HepG2 (cell line): ENCODE measurements at regions not wholly inside any gene's neighbourhood (a gene's known extent, or its start where the extent isn't known, plus 50 kb on each side); places are given as distances from the start of the nearest gene placed in this dataset.
A peak's percentile ranks its signal among the peaks of the same experiment; 100 is the strongest.

ENCODE experiments used
- ATAC-seq: fragments of 200-7000 bp; cut with Tn5 transposase; 3 replicates; pipeline ENCODE4 v1.9.1; 2020; ENCODE audit warnings: mild to moderate bottlenecking, moderate library complexity
- BruUV-seq: library from RNA; stranded (reverse); fragments of 400-500 nt; replicated peaks from 2 replicates; lab custom pipeline; 2021; lab: Mats Ljungman, UMichigan
- CTCF ChIA-PET: fragments of 300-600 bp; formaldehyde crosslinking; extraction: SDS; loops from one replicate; lab custom pipeline; 2021; ENCODE audit warnings: low total read pairs, inconsistent platforms, low intra/inter-chr PET ratio; lab: Yijun Ruan, JAX
- POLR2A ChIA-PET: fragments of 350-600 bp; sonication (Branson Sonifier 250); formaldehyde crosslinking; loops from one replicate; lab custom pipeline; 2020; ENCODE audit warnings: antibody characterized with exemption, inconsistent platforms; lab: Yijun Ruan, JAX
- DNase-seq: peaks from one replicate; pipeline ENCODE4 v3.0.0-alpha.2; 2015; ENCODE audit warnings: low spot score
- FAIRE-seq: peaks from 3 replicates; lab custom pipeline; 2011; peaks lifted over from hg19 to GRCh38; lab: Jason Lieb, UNC
- H2AFZ ChIP-seq: one replicate; pipeline ENCODE4 v1.6.1; 2011; ENCODE audit warnings: low read length, inconsistent platforms
- H3K27ac ChIP-seq: fragments of 300-600 bp; 3 replicates; pipeline ENCODE4 v1.8.0; 2011; ENCODE audit warnings: mixed run types, mild to moderate bottlenecking, mixed read lengths, low read length, inconsistent platforms; ENCODE audit not compliant: insufficient read depth; ENCODE audit errors: extremely low read length
- H3K27me3 ChIP-seq, 2 experiments: fragments of 200-600 bp in 1 of 2; 2 replicates in 1 of 2; 3 replicates in 1 of 2; pipeline versions ENCODE4 v1.6.0 to v1.8.0; 2011; ENCODE audit warnings: low read length in 2 of 2, mild to moderate bottlenecking in 2 of 2, moderate library complexity in 2 of 2, inconsistent platforms in 1 of 2; ENCODE audit not compliant: insufficient read depth in 2 of 2, control insufficient read depth in 1 of 2
- H3K36me3 ChIP-seq, 2 experiments: fragments of 200-600 bp in 1 of 2; replicated peaks in 1 of 2; 2 replicates in 1 of 2; 3 replicates in 1 of 2; pipeline versions ENCODE4 v1.5.1 to v1.8.0; 2011; ENCODE audit warnings: low read length in 2 of 2, inconsistent platforms in 1 of 2; ENCODE audit not compliant: insufficient read depth in 2 of 2, control insufficient read depth in 1 of 2
- H3K4me1 ChIP-seq: 2 replicates; pipeline ENCODE4 v1.5.1; 2012; ENCODE audit warnings: low read length, inconsistent platforms; ENCODE audit not compliant: insufficient read depth
- H3K4me2 ChIP-seq: 2 replicates; pipeline ENCODE4 v1.6.0; 2011; ENCODE audit warnings: low read depth, low read length, inconsistent platforms
- H3K4me3 ChIP-seq, 3 experiments: fragments of 200-600 bp in 1 of 3; sonication (generic), shearing (Covaris generic) in 1 of 3; replicated peaks in 1 of 3; 2 replicates each; pipeline ENCODE4 v1.5.1; 2011 to 2016; ENCODE audit warnings: low read length in 3 of 3, inconsistent platforms in 2 of 3, low read depth in 2 of 3, mild to moderate bottlenecking in 2 of 3, control low read depth in 1 of 3, mixed read lengths in 1 of 3; ENCODE audit not compliant: insufficient read depth in 1 of 3
- H3K79me2 ChIP-seq: one replicate; pipeline ENCODE4 v1.6.1; 2011; ENCODE audit warnings: low read length, inconsistent platforms; ENCODE audit not compliant: insufficient read depth
- H3K9ac ChIP-seq: 2 replicates; pipeline ENCODE4 v1.6.0; 2011; ENCODE audit warnings: mild to moderate bottlenecking, low read depth, low read length, inconsistent platforms; ENCODE audit not compliant: insufficient read depth
- H3K9me3 ChIP-seq: 2 replicates; pipeline ENCODE4 v1.5.1; 2012; ENCODE audit warnings: mild to moderate bottlenecking, low read length
- H4K20me1 ChIP-seq: 2 replicates; pipeline ENCODE4 v1.6.0; 2011; ENCODE audit warnings: inconsistent platforms, mild to moderate bottlenecking, low read length, moderate library complexity; ENCODE audit not compliant: insufficient read depth
- ADNP ChIP-seq: sonication (generic); formaldehyde crosslinking; IDR thresholded peaks from 2 replicates; pipeline ENCODE4 v1.4.0; 2020; ENCODE audit warnings: missing genetic modification reagents
- FOXO4 ChIP-seq: sonication (generic); formaldehyde crosslinking; conservative IDR thresholded peaks from 2 replicates; pipeline ENCODE4 v1.8.1; 2023; ENCODE audit warnings: missing genetic modification reagents
- MAF1 ChIP-seq: sonication (generic); formaldehyde crosslinking; IDR thresholded peaks from 2 replicates; pipeline ENCODE4 v1.5.0; 2020; ENCODE audit warnings: missing genetic modification reagents, borderline replicate concordance
- NFKB2 ChIP-seq: sonication (generic); formaldehyde crosslinking; IDR thresholded peaks from 2 replicates; pipeline ENCODE4 v1.4.0; 2020; ENCODE audit warnings: missing genetic modification reagents, borderline replicate concordance
- PAWR ChIP-seq: sonication (generic); formaldehyde crosslinking; IDR thresholded peaks from 2 replicates; pipeline ENCODE4 v1.4.0; 2020; ENCODE audit warnings: missing genetic modification reagents, mild to moderate bottlenecking, borderline replicate concordance
- SRSF4 ChIP-seq: fragments of 200-400 bp; formaldehyde crosslinking; IDR thresholded peaks from one replicate; pipeline ENCODE4 v1.6.1; 2018; ENCODE audit warnings: mild to moderate bottlenecking, low read depth, low read length, moderate library complexity; ENCODE audit not compliant: poor library complexity, severe bottlenecking
- ZNF230 ChIP-seq: sonication (generic); formaldehyde crosslinking; IDR thresholded peaks from 2 replicates; pipeline ENCODE4 v1.4.0; 2020; ENCODE audit warnings: mild to moderate bottlenecking, missing genetic modification reagents
- ZNF564 ChIP-seq: sonication (generic); formaldehyde crosslinking; IDR thresholded peaks from 2 replicates; pipeline ENCODE4 v1.8.1; 2023; ENCODE audit warnings: mild to moderate bottlenecking, missing genetic modification reagents
- ZNF800 ChIP-seq: sonication (generic); formaldehyde crosslinking; IDR thresholded peaks from 2 replicates; pipeline ENCODE4 v1.4.0; 2020; ENCODE audit warnings: missing genetic modification reagents
- WGBS: methylation state at CpG from one replicate; pipeline ENCODE4 v1.1.6; 2017; ENCODE audit warnings: low lambda C conversion rate; 5-methylcytosine and 5-hydroxymethylcytosine counted together
- in situ Hi-C: cut with HindIII; loops from 2 replicates; pipeline ENCODE4 v1.10.0; 2017; ENCODE audit warnings: low pct_unique_long_range_greater_than_20kb; ENCODE audit not compliant: extremely low pct_ligation_motif_present
- intact Hi-C: fragments of 100-400 bp; cut with micrococcal nuclease; formaldehyde crosslinking; loops from one replicate; pipeline ENCODE4 v1.10.0; 2022; ENCODE audit not compliant: unreplicated experiment
- TF ChIP-seq, protein P1 (sequence below): sonication (generic); formaldehyde crosslinking; IDR thresholded peaks from 2 replicates; pipeline ENCODE4 v1.4.0; 2020; ENCODE audit warnings: missing genetic modification reagents
- TF ChIP-seq, protein P2 (sequence below): sonication (generic); formaldehyde crosslinking; IDR thresholded peaks from 2 replicates; pipeline ENCODE4 v1.8.0; 2022; ENCODE audit warnings: missing genetic modification reagents, mild to moderate bottlenecking, borderline replicate concordance

GRCh38 chr18:49654347-49654746 lies 92.5 kb downstream of the LIPG start:
- no peak for FAIRE-seq
- H3K27ac ChIP-seq: no peak overlapping the region
- no peaks in the 10 kb centered on the region for H3K36me3 ChIP-seq
- H4K20me1 ChIP-seq: no peaks in the 10 kb centered on the region
- intact Hi-C loops: no loop called here
- H3K79me2 ChIP-seq: no peaks in the 10 kb centered on the region
- in situ Hi-C loops: no loop called here
- ChIA-PET CTCF (no interaction called here), POLR2A (no interaction called here)
- no peak overlapping the region for H3K9ac ChIP-seq
- no peaks in the 10 kb centered on the region for H3K9me3 ChIP-seq
- H2AFZ ChIP-seq: no peak overlapping the region
- 63% methylated on average over 2 of the region's 2 CpGs for WGBS
- no peak for DNase-seq
- no peak for TF ChIP-seq ADNP (CRISPR knock-in tag)
- TF ChIP-seq MAF1 (CRISPR knock-in tag): no peak
- no peak for TF ChIP-seq FOXO4 (CRISPR knock-in tag)
- TF ChIP-seq ZNF230: no peak
- no peak for TF ChIP-seq PAWR
- no peak for ATAC-seq
- no TSS peak for BruUV-seq
- H3K4me2 ChIP-seq: no peak overlapping the region
- peaks cover 7% of the 10 kb centered on the region; the same call in 1 of the 2 replicates for H3K4me1 ChIP-seq
- H3K4me3 ChIP-seq: no peak overlapping the region
- H3K27me3 ChIP-seq: peaks cover 0 to 10% of the 10 kb centered on the region in 2 experiments; a peak in 2 of 5 replicates

- ATAC-seq: no peak
- intact Hi-C loops: no loop called here
- BruUV-seq: no TSS peak
- Histone ChIP-seq H3K4me1 (peaks cover 10% of the 10 kb centered on the region), H3K27ac (no peak overlapping the region), H3K4me3 (no peak overlapping the region), H2AFZ (no peak overlapping the region), H3K9me3 (no peaks in the 10 kb centered on the region), H3K36me3 (no peaks in the 10 kb centered on the region), H3K79me2 (no peaks in the 10 kb centered on the region), H3K4me2 (peak overlapping the region; percentile 49), H3K27me3 (peaks cover 0 to 10% of the 10 kb centered on the region in 2 experiments; a peak in 2 of 5 replicates), H3K9ac (no peak overlapping the region), H4K20me1 (no peaks in the 10 kb centered on the region)
- FAIRE-seq: no peak
- CTCF ChIA-PET: no interaction called here
- in situ Hi-C loops: no loop called here
- no peak for DNase-seq
- WGBS: 35% methylated on average over 6 of the region's 6 CpGs
- POLR2A ChIA-PET: no interaction called here
- TF ChIP-seq NFKB2 (no peak), SRSF4 (no peak), ZNF564 (no peak), ZNF800 (CRISPR knock-in tag) (no peak)
- TF ChIP-seq, protein P1, sequence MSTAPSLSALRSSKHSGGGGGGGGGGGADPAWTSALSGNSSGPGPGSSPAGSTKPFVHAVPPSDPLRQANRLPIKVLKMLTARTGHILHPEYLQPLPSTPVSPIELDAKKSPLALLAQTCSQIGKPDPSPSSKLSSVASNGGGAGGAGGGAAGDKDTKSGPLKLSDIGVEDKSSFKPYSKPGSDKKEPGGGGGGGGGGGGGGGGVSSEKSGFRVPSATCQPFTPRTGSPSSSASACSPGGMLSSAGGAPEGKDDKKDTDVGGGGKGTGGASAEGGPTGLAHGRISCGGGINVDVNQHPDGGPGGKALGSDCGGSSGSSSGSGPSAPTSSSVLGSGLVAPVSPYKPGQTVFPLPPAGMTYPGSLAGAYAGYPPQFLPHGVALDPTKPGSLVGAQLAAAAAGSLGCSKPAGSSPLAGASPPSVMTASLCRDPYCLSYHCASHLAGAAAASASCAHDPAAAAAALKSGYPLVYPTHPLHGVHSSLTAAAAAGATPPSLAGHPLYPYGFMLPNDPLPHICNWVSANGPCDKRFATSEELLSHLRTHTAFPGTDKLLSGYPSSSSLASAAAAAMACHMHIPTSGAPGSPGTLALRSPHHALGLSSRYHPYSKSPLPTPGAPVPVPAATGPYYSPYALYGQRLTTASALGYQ (CRISPR knock-in tag): no peak
- TF ChIP-seq, protein P2, sequence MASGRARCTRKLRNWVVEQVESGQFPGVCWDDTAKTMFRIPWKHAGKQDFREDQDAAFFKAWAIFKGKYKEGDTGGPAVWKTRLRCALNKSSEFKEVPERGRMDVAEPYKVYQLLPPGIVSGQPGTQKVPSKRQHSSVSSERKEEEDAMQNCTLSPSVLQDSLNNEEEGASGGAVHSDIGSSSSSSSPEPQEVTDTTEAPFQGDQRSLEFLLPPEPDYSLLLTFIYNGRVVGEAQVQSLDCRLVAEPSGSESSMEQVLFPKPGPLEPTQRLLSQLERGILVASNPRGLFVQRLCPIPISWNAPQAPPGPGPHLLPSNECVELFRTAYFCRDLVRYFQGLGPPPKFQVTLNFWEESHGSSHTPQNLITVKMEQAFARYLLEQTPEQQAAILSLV (CRISPR knock-in tag): no peak
These were observed 91.2 kb downstream of the LIPG start for GRCh38 chr18:49652881-49653724.
